Tibial artery (tissue), 4 donors: ENCODE measurements at regions not wholly inside any gene's neighbourhood (a gene's known extent, or its start where the extent isn't known, plus 50 kb on each side); places are given as distances from the start of the nearest gene placed in this dataset.

Experiments used
- DNase-seq, 2 donors: peaks; one replicate each; pipeline ENCODE4 v3.0.0-alpha.2; 2019
- H3K27ac ChIP-seq, 2 donors: fragments of 200-600 bp; sonication (generic) in 1 of 2; 1 replicate in 1 of 2; 2 replicates in 1 of 2; pipeline ENCODE4 v1.5.1; 2018 to 2019; ENCODE audit warnings: mild to moderate bottlenecking in 1 of 2
- H3K27me3 ChIP-seq, 2 donors: fragments of 200-600 bp; sonication (generic) in 1 of 2; one replicate each; pipeline versions ENCODE4 v1.5.1 to v1.6.0; 2016 to 2019
- H3K36me3 ChIP-seq, 3 donors: fragments of 200-600 bp; sonication (generic) in 2 of 3; one replicate each; pipeline ENCODE4 v1.5.1; 2016 to 2019; ENCODE audit warnings: mild to moderate bottlenecking in 2 of 3
- H3K4me1 ChIP-seq, 4 donors: fragments of 200-600 bp; sonication (generic) in 2 of 4; 1 replicate in 3 of 4; 2 replicates in 1 of 4; pipeline ENCODE4 v1.5.1; 2016 to 2019
- H3K4me3 ChIP-seq, 2 donors: fragments of 200-600 bp; sonication (generic) in 1 of 2; 1 replicate in 1 of 2; 2 replicates in 1 of 2; pipeline ENCODE4 v1.5.1; 2018 to 2019; ENCODE audit warnings: mild to moderate bottlenecking in 2 of 2
- H3K9me3 ChIP-seq, 3 donors: fragments of 200-600 bp; sonication (generic) in 1 of 3; one replicate each; pipeline ENCODE4 v1.5.1; 2016 to 2019
- CTCF ChIP-seq, 2 experiments: fragments of 200-600 bp in 1 of 2; fragments of 450-650 bp in 1 of 2; IDR thresholded peaks; one replicate each; pipeline ENCODE4 v1.5.1; 2017 to 2019; ENCODE audit warnings: antibody characterized with exemption in 2 of 2, mild to moderate bottlenecking in 1 of 2, moderate library complexity in 1 of 2
- intact Hi-C: fragments of 100-400 bp; cut with DNase I; formaldehyde crosslinking; loops from one replicate; pipeline ENCODE4 v1.15.0; 2023; ENCODE audit warnings: low total_unique reads

DNA sequence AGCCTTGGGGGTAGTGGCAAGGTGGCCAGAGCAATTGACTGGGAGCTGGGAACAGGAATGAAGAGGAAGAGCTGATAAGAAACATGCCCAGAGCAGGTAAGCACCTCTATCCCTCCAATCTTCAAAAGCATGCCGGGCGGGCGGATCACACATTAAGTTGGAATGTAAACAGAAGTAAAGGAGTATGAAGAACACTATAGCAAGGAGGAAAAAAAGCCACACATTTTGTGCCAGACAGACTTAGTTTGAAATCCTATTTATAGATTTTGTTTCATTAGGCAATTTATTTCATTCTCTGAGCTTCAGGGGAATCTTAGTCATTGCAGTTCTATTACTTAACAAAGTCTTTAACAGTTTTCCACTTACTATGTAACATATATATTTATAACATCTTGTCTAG, 173.9 kb upstream of the TNC start:
- H3K27ac ChIP-seq = peak overlapping the region in 1 of 2 donors; percentile 63
- no peak for DNase-seq

DNA sequence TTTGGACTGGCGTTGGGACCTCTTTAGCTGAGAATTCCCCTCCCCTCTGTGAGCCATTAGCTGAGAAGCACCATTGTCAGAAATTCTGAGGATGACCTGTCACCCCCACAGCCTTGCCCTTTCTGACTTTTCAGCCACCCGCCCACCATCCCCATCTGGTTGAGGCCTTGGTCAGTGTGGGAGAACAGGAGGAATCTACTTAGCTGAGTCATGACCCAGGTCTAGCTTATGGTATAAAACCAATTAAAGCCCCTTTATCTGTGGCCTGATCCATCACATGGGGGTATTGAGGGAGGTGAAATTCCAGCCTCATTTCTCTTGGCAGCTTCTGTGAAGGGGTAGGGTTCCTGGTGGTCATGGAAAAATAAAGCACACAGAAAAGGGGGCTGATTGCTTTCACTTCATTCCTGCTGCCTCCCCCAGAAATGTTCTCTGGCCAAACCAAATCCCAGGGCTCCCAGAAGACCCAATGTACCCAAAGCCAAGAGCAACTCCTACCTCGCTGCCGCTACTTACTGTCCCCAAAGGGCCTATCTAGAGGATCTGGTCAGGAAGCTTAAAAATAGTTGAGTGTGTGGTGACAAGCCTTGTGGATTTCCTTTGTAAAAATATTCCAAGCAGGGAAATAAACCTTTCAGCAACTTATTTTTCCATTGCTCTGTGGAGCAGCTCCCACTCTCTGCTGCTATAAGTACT, 174.8 kb upstream of the TNC start:
- peak overlapping the region; percentile 44 to 63 for H3K27ac ChIP-seq
- intact Hi-C loops = no loop called here
- no peak overlapping the region for H3K4me3 ChIP-seq
- TF ChIP-seq CTCF (IDR thresholded peaks at IDR 0.05) = no peak
- DNase-seq = no peak
- no peaks in the 10 kb centered on the region for H3K36me3 ChIP-seq
- no peaks in the 10 kb centered on the region for H3K9me3 ChIP-seq
- H3K4me1 ChIP-seq = peaks cover 0 to 35% (median 23%) of the 10 kb centered on the region in 4 donors
- no peaks in the 10 kb centered on the region for H3K27me3 ChIP-seq

More for the DNA sequence above, 173.9 kb upstream of the TNC start:
- TF ChIP-seq CTCF (IDR thresholded peaks at IDR 0.05) = no peak
- Histone ChIP-seq H3K27me3 (no peaks in the 10 kb centered on the region), H3K9me3 (no peaks in the 10 kb centered on the region), H3K4me3 (no peak overlapping the region), H3K36me3 (no peaks in the 10 kb centered on the region), H3K4me1 (peaks cover 0 to 33% (median 23%) of the 10 kb centered on the region in 4 donors)
- intact Hi-C loops = no loop called here

DNA sequence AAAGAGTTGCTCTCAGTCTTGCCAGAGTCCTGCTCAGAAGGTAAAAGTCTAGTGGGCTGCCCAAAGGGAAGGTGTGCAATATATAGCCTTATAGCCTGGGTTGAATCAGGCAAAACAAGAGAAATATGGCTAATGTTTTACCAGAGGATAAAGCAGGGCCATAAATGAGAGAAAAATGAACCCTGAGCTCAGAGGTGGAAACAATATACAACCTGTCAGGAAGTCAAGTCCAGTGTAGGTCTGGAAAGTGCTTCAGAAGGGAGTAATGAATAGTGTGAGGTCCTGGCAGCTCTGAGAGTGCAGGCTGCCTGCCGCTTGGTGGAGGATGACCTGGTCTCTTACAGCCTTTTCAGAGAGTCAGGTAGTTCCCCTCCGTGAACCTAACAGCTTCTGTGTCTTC, 177.8 kb upstream of the TNC start:
- Histone ChIP-seq H3K27me3 (no peaks in the 10 kb centered on the region), H3K4me3 (no peak overlapping the region)
- intact Hi-C loops = no loop called here

DNA sequence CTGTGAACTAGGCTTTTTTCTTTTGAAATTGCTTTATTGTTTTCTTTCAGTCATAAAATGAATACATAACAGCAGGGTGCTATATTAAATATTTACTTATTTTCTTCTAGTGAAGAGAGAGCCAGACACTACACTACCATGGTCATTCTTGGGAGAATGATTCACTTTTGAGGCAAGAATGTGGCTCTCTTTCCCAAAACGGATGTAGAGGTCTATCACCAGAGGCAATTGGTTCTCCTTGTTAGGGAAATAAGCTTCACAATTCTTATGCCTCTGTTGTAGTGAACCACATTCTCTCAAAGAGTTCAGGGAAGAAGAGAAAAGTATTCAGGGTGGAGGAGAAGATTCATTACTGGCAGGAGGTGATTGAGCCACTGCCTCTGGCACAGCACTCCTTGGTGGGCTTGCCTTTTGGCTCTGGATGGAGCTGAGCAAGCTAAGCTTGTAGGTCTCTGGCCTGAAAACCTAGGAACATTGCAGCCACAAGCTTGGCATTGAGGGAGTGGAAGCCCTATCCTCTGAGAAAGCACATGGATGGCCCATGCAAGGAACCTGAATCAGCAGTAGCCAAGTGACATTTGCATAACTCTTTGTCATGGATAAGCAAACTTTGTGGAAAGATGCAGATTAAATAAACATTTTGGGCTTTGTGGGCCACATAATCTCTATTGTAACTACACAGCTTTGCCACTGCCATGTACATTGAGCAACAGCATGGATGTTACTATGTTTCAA, 179.0 kb upstream of the TNC start:
- H3K27ac ChIP-seq = no peak overlapping the region
- peaks cover 0 to 25% (median 18%) of the 10 kb centered on the region in 4 donors for H3K4me1 ChIP-seq
- H3K27me3 ChIP-seq = no peaks in the 10 kb centered on the region
- H3K36me3 ChIP-seq = no peaks in the 10 kb centered on the region
- no peak for DNase-seq
- H3K9me3 ChIP-seq = no peaks in the 10 kb centered on the region
- intact Hi-C loops = no loop called here
- TF ChIP-seq CTCF (IDR thresholded peaks at IDR 0.05) = no peak
- H3K4me3 ChIP-seq = no peak overlapping the region

More for the DNA sequence above, 177.8 kb upstream of the TNC start:
- Histone ChIP-seq H3K4me1 (peaks cover 0 to 35% (median 23%) of the 10 kb centered on the region in 4 donors), H3K9me3 (no peaks in the 10 kb centered on the region), H3K27ac (no peak overlapping the region), H3K36me3 (no peaks in the 10 kb centered on the region)
- no peak for DNase-seq
- TF ChIP-seq CTCF (IDR thresholded peaks at IDR 0.05) = no peak

DNA sequence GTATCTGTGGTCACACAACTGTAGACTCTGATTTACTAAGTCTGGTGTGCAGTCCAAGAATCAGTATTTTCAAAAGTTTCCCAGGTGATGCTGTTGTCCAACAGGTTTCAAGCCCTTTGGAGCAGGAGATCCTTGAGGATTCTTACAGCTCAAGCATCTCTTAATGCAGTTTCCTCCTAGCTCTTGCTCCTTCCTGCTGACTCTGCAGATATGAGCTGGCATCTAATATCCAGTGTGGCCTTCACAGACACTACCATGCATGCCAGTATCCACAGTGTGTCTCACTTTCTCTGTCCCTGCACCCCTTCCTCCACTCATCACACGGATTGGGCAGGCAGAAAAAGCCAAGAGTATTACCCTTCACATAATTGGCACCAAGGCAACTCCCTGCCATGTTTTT, 182.2 kb upstream of the TNC start:
- H3K36me3 ChIP-seq = no peaks in the 10 kb centered on the region
- no peak overlapping the region for H3K4me3 ChIP-seq
- peaks cover 0 to 3% (median 0%) of the 10 kb centered on the region in 4 donors for H3K4me1 ChIP-seq
- no peak for DNase-seq
- H3K27ac ChIP-seq = no peak overlapping the region
- no peak for TF ChIP-seq CTCF (IDR thresholded peaks at IDR 0.05)
- H3K27me3 ChIP-seq = no peaks in the 10 kb centered on the region
- intact Hi-C loops = no loop called here
- no peaks in the 10 kb centered on the region for H3K9me3 ChIP-seq
